Astrocyte (in vitro differentiated cells and primary cell): ENCODE measurements at regions not wholly inside any gene's neighbourhood (a gene's known extent, or its start where the extent isn't known, plus 50 kb on each side); places are given as distances from the start of the nearest gene placed in this dataset.

ENCODE experiments used
- CTCF ChIP-seq: IDR thresholded peaks from 2 replicates; pipeline ENCODE4 v1.5.1; 2011; ENCODE audit warnings: low read depth, mild to moderate bottlenecking, inconsistent platforms, low read length, moderate library complexity; ENCODE audit not compliant: insufficient read depth
- EZH2 ChIP-seq: IDR thresholded peaks from 2 replicates; pipeline ENCODE4 v1.6.1; 2012; ENCODE audit warnings: mild to moderate bottlenecking, low read length, inconsistent platforms; ENCODE audit not compliant: insufficient read depth

- TF ChIP-seq CTCF (no peak), EZH2 (no peak)
Measured at GRCh38 chr1:36565576-36566501, 83.1 kb upstream of the CSF3R start.
